Neural progenitor cell (in vitro differentiated cells): ENCODE measurements at regions not wholly inside any gene's neighbourhood (a gene's known extent, or its start where the extent isn't known, plus 50 kb on each side); places are given as distances from the start of the nearest gene placed in this dataset.

Experiments used
- DNase-seq: peaks from one replicate; pipeline ENCODE4 v3.0.0-alpha.2; 2016; ENCODE audit warnings: low spot score
- H2AFZ ChIP-seq: fragments of 200-600 bp; sonication (generic); replicated peaks from 2 replicates; pipeline ENCODE4 v1.6.1; 2016; ENCODE audit warnings: antibody characterized with exemption
- H3F3A ChIP-seq: fragments of 200-600 bp; sonication (generic); 2 replicates; pipeline ENCODE4 v1.6.1; 2016; ENCODE audit warnings: antibody characterized with exemption, low read depth
- H3K27ac ChIP-seq: fragments of 200-600 bp; sonication (generic); 2 replicates; pipeline ENCODE4 v1.5.1; 2016; ENCODE audit warnings: mild to moderate bottlenecking
- H3K27me3 ChIP-seq: fragments of 200-600 bp; sonication (generic); 2 replicates; pipeline ENCODE4 v1.6.1; 2016; ENCODE audit warnings: mild to moderate bottlenecking, moderate library complexity
- H3K36me3 ChIP-seq: fragments of 200-600 bp; sonication (generic); 2 replicates; pipeline ENCODE4 v1.5.1; 2016
- H3K4me1 ChIP-seq: fragments of 200-600 bp; sonication (generic); 2 replicates; pipeline ENCODE4 v1.6.1; 2016; ENCODE audit warnings: mixed run types
- H3K4me2 ChIP-seq: fragments of 200-600 bp; sonication (generic); 2 replicates; pipeline ENCODE4 v1.6.1; 2016
- H3K4me3 ChIP-seq: fragments of 200-600 bp; sonication (generic); 2 replicates; pipeline ENCODE4 v1.5.1; 2016
- H3K79me2 ChIP-seq: fragments of 200-600 bp; sonication (generic); 2 replicates; pipeline ENCODE4 v1.6.1; 2016; ENCODE audit warnings: low read depth
- H3K9ac ChIP-seq: fragments of 200-600 bp; sonication (generic); 2 replicates; pipeline ENCODE4 v1.6.1; 2016
- H3K9me3 ChIP-seq: fragments of 200-600 bp; sonication (generic); 2 replicates; pipeline ENCODE4 v1.5.1; 2016; ENCODE audit warnings: low read depth
- H4K20me1 ChIP-seq: fragments of 200-600 bp; sonication (generic); 2 replicates; pipeline ENCODE4 v1.6.1; 2016; ENCODE audit warnings: low read depth
- H3K27ac Mint-ChIP-seq: 3 replicates; pipeline ENCODE4 v1.8.0; 2021; ENCODE audit warnings: mixed read lengths
- H3K27me3 Mint-ChIP-seq: 2 replicates; pipeline ENCODE4 v1.8.0; 2022; ENCODE audit warnings: low read depth, mild to moderate bottlenecking, inconsistent platforms, moderate library complexity, mixed read lengths; ENCODE audit not compliant: insufficient read depth
- H3K36me3 Mint-ChIP-seq: 3 replicates; pipeline ENCODE4 v1.8.0; 2021; ENCODE audit warnings: mixed read lengths
- H3K4me1 Mint-ChIP-seq: 3 replicates; pipeline ENCODE4 v1.8.0; 2021; ENCODE audit warnings: mixed read lengths
- H3K4me3 Mint-ChIP-seq: 3 replicates; pipeline ENCODE4 v1.8.0; 2021; ENCODE audit warnings: mild to moderate bottlenecking, moderate library complexity, mixed read lengths
- H3K9me3 Mint-ChIP-seq: 3 replicates; pipeline ENCODE4 v1.8.0; 2020; ENCODE audit warnings: mixed read lengths
- CTCF ChIP-seq: fragments of 200-600 bp; sonication (generic); IDR thresholded peaks from 2 replicates; pipeline ENCODE4 v1.5.1; 2017; ENCODE audit warnings: antibody characterized with exemption, mild to moderate bottlenecking
- EZH2 ChIP-seq: fragments of 200-600 bp; sonication (generic); IDR thresholded peaks from 2 replicates; pipeline ENCODE4 v1.6.1; 2017; ENCODE audit warnings: antibody characterized with exemption, mild to moderate bottlenecking, moderate library complexity
- EZH2phosphoT487 ChIP-seq: fragments of 200-600 bp; sonication (generic); IDR thresholded peaks from 2 replicates; pipeline ENCODE4 v1.6.1; 2017; ENCODE audit warnings: antibody characterized with exemption

- Histone ChIP-seq H3K27ac (no peak overlapping the region), H2AFZ (no peak overlapping the region), H3K36me3 (no peaks in the 10 kb centered on the region), H3K79me2 (no peaks in the 10 kb centered on the region), H3K4me3 (no peak overlapping the region), H3F3A (no peaks in the 10 kb centered on the region), H3K4me1 (peaks cover 20% of the 10 kb centered on the region), H3K9me3 (no peaks in the 10 kb centered on the region), H4K20me1 (no peaks in the 10 kb centered on the region), H3K4me2 (no peak overlapping the region), H3K9ac (no peak overlapping the region), H3K27me3 (no peaks in the 10 kb centered on the region)
- Mint-ChIP-seq H3K4me3 (no peak overlapping the region), H3K4me1 (peaks cover 46% of the 10 kb centered on the region), H3K27ac (peak overlapping the region; percentile 29), H3K27me3 (peaks cover under 1% of the 10 kb centered on the region), H3K36me3 (no peaks in the 10 kb centered on the region), H3K9me3 (peaks cover 3% of the 10 kb centered on the region)
- TF ChIP-seq CTCF (no peak), EZH2 (no peak), EZH2phosphoT487 (no peak)
- peak; percentile 33 for DNase-seq
These were observed 152.7 kb upstream of the SERP2 start for GRCh38 chr13:44220948-44221347.

- no peak for DNase-seq
These were observed 152.0 kb upstream of the SERP2 start for GRCh38 chr13:44221657-44222056.

GRCh38 chr13:44223770-44224444 lies 149.7 kb upstream of the SERP2 start:
- Mint-ChIP-seq H3K36me3 (no peaks in the 10 kb centered on the region), H3K27ac (no peak overlapping the region), H3K9me3 (peaks cover 3% of the 10 kb centered on the region), H3K27me3 (no peaks in the 10 kb centered on the region), H3K4me1 (peaks cover 39% of the 10 kb centered on the region), H3K4me3 (no peak overlapping the region)
- Histone ChIP-seq H3F3A (no peaks in the 10 kb centered on the region), H3K4me2 (no peak overlapping the region), H3K27ac (no peak overlapping the region), H4K20me1 (no peaks in the 10 kb centered on the region), H3K9me3 (no peaks in the 10 kb centered on the region), H3K79me2 (no peaks in the 10 kb centered on the region), H3K4me1 (peaks cover 13% of the 10 kb centered on the region), H2AFZ (no peak overlapping the region), H3K27me3 (no peaks in the 10 kb centered on the region), H3K9ac (no peak overlapping the region), H3K36me3 (no peaks in the 10 kb centered on the region), H3K4me3 (no peak overlapping the region)
- DNase-seq, result no peak
- no peak for TF ChIP-seq CTCF
- TF ChIP-seq EZH2phosphoT487, result no peak
- no peak for TF ChIP-seq EZH2

More at GRCh38 chr13:44221657-44222056, 152.0 kb upstream of the SERP2 start:
- peaks cover 3% of the 10 kb centered on the region for H3K9me3 Mint-ChIP-seq
- H3K27me3 Mint-ChIP-seq, result no peaks in the 10 kb centered on the region
- no peaks in the 10 kb centered on the region for H3K27me3 ChIP-seq
- H3K4me2 ChIP-seq, result no peak overlapping the region
- H3K4me3 ChIP-seq, result no peak overlapping the region
- no peak overlapping the region for H3K9ac ChIP-seq
- no peak overlapping the region for H3K27ac ChIP-seq
- peaks cover 46% of the 10 kb centered on the region for H3K4me1 Mint-ChIP-seq
- peaks cover 20% of the 10 kb centered on the region for H3K4me1 ChIP-seq
- no peak for TF ChIP-seq EZH2phosphoT487
- TF ChIP-seq CTCF, result no peak
- no peak for TF ChIP-seq EZH2
- no peak overlapping the region for H3K4me3 Mint-ChIP-seq
- no peaks in the 10 kb centered on the region for H4K20me1 ChIP-seq
- no peak overlapping the region for H2AFZ ChIP-seq
- no peaks in the 10 kb centered on the region for H3K36me3 Mint-ChIP-seq
- H3F3A ChIP-seq, result no peaks in the 10 kb centered on the region
- H3K36me3 ChIP-seq, result no peaks in the 10 kb centered on the region
- H3K27ac Mint-ChIP-seq, result peak overlapping the region; percentile 38
- H3K9me3 ChIP-seq, result no peaks in the 10 kb centered on the region
- H3K79me2 ChIP-seq, result no peaks in the 10 kb centered on the region
